Activated CD8-positive, alpha-beta memory T cell treated with anti-CD3 and anti-CD28 coated beads, Interleukin-2, amount 50 U/mL, for 24 hours (primary cell): ENCODE measurements at regions not wholly inside any gene's neighbourhood (a gene's known extent, or its start where the extent isn't known, plus 50 kb on each side); places are given as distances from the start of the nearest gene placed in this dataset.
A peak's percentile ranks its signal among the peaks of the same experiment; 100 is the strongest.

Experiments used
- DNase-seq: peaks from one replicate; pipeline ENCODE4 v3.0.0-alpha.2; 2020; ENCODE audit errors: extremely low read depth

- DNase-seq, result no peak
Measured at GRCh38 chr6:25012657-25013056, 76.9 kb upstream of the RIPOR2 start.

GRCh38 chr6:25013246-25013645 is 77.5 kb upstream of the RIPOR2 start:
- no peak for DNase-seq

GRCh38 chr6:25014369-25014768 is 78.6 kb upstream of the RIPOR2 start:
- DNase-seq, result no peak

GRCh38 chr6:25014791-25015560 is 79.2 kb upstream of the RIPOR2 start:
- DNase-seq, result no peak

GRCh38 chr6:25016014-25016720 is 80.4 kb upstream of the RIPOR2 start:
- no peak for DNase-seq

GRCh38 chr6:25017486-25017885 is 81.7 kb upstream of the RIPOR2 start:
- no peak for DNase-seq

GRCh38 chr6:25017932-25018567 is 82.3 kb upstream of the RIPOR2 start:
- peak; percentile 67 for DNase-seq

GRCh38 chr6:25018568-25018954 is 82.8 kb upstream of the RIPOR2 start:
- DNase-seq, result no peak

GRCh38 chr6:25022140-25022553 is 86.4 kb upstream of the RIPOR2 start:
- no peak for DNase-seq

GRCh38 chr6:25023781-25024180 is 88.0 kb upstream of the RIPOR2 start:
- DNase-seq, result no peak

GRCh38 chr6:25024821-25025220 is 89.1 kb upstream of the RIPOR2 start:
- no peak for DNase-seq

GRCh38 chr6:25025248-25025918 is 89.6 kb upstream of the RIPOR2 start:
- DNase-seq, result no peak

- DNase-seq, result no peak
Measured at GRCh38 chr6:25025919-25026301, 90.2 kb upstream of the RIPOR2 start.

GRCh38 chr6:25026723-25027122 is 91.0 kb upstream of the RIPOR2 start:
- no peak for DNase-seq

GRCh38 chr6:25027221-25027916 is 91.6 kb upstream of the RIPOR2 start:
- DNase-seq, result peak; percentile 36

GRCh38 chr6:25028328-25028727 is 92.6 kb upstream of the RIPOR2 start:
- no peak for DNase-seq

GRCh38 chr6:25032934-25033333 is 97.2 kb upstream of the RIPOR2 start:
- no peak for DNase-seq

- DNase-seq, result no peak
Measured at GRCh38 chr6:25034431-25034921, 98.7 kb upstream of the RIPOR2 start.

GRCh38 chr6:25035174-25035511 is 99.4 kb upstream of the RIPOR2 start:
- DNase-seq, result no peak

GRCh38 chr6:25035512-25036435 is 100.0 kb upstream of the RIPOR2 start:
- DNase-seq, result no peak

- DNase-seq, result no peak
Measured at GRCh38 chr6:25036461-25036860, 100.7 kb upstream of the RIPOR2 start.
